Cardiac muscle cell (in vitro differentiated cells and primary cell): ENCODE measurements at regions not wholly inside any gene's neighbourhood (a gene's known extent, or its start where the extent isn't known, plus 50 kb on each side); places are given as distances from the start of the nearest gene placed in this dataset.

Source experiments
- DNase-seq, 2 donors: peaks; one replicate each; pipeline versions ENCODE4 v3.0.0 to v3.0.0-alpha.2; 2010 to 2017; ENCODE audit warnings: low read depth in 1 of 2, low spot score in 1 of 2
- H3K27ac ChIP-seq: fragments of 200-600 bp; sonication (generic); 2 replicates; pipeline ENCODE4 v1.5.1; 2016
- H3K27me3 ChIP-seq: fragments of 200-600 bp; sonication (generic); 2 replicates; pipeline ENCODE4 v1.6.0; 2016; ENCODE audit warnings: control low read depth
- H3K36me3 ChIP-seq: fragments of 200-600 bp; sonication (generic); 2 replicates; pipeline ENCODE4 v1.5.1; 2016; ENCODE audit warnings: control low read depth
- H3K4me1 ChIP-seq: fragments of 200-600 bp; sonication (generic); 2 replicates; pipeline ENCODE4 v1.8.1; 2017; ENCODE audit warnings: low read depth, mild to moderate bottlenecking, mixed run types
- H3K4me3 ChIP-seq: fragments of 200-600 bp; sonication (generic); 2 replicates; pipeline ENCODE4 v1.5.1; 2016; ENCODE audit warnings: mild to moderate bottlenecking
- H3K9me3 ChIP-seq: fragments of 200-600 bp; sonication (generic); 2 replicates; pipeline ENCODE4 v1.5.1; 2017; ENCODE audit warnings: low read depth, mild to moderate bottlenecking, control low read depth
- TF ChIP-seq, protein P1 (sequence below): IDR thresholded peaks from 2 replicates; pipeline ENCODE4 v1.5.1; 2012; ENCODE audit warnings: low read depth, mild to moderate bottlenecking, low read length

DNA sequence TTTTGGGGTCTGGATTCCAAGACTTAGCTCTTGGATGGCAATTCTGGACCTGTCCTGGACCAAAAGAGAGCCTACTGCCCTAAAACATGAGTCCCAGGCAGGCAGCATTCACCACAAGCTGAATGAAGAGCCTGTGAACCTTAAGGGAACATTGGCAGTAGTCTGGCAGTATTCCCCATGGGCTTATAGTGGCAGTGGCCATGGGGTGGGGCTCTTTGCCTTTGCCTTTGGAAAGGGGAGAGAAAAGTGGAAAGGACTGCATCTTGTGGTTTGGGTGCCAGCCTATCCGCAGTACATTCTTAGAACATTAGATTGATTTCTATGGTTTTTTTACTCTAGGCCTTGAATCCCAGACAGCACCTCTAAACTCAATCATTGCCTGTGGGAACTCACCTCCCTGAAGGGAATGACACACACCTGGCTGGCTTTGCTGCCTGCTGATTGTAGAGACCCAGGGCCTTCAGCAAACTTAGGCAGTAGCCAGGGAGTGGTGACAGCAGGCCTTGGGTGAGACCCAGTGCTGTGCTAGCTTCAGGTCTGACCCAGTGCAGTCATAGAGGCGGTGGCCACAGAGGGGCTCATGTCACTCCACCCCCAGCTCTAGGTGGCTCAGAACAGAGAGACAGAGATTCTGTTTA lies 216.3 kb downstream of the CETN3 start:
- no peaks in the 10 kb centered on the region for H3K27me3 ChIP-seq
- H3K4me1 ChIP-seq, result no peaks in the 10 kb centered on the region
- no peak for DNase-seq
- no peak overlapping the region for H3K27ac ChIP-seq
- TF ChIP-seq, protein P1, sequence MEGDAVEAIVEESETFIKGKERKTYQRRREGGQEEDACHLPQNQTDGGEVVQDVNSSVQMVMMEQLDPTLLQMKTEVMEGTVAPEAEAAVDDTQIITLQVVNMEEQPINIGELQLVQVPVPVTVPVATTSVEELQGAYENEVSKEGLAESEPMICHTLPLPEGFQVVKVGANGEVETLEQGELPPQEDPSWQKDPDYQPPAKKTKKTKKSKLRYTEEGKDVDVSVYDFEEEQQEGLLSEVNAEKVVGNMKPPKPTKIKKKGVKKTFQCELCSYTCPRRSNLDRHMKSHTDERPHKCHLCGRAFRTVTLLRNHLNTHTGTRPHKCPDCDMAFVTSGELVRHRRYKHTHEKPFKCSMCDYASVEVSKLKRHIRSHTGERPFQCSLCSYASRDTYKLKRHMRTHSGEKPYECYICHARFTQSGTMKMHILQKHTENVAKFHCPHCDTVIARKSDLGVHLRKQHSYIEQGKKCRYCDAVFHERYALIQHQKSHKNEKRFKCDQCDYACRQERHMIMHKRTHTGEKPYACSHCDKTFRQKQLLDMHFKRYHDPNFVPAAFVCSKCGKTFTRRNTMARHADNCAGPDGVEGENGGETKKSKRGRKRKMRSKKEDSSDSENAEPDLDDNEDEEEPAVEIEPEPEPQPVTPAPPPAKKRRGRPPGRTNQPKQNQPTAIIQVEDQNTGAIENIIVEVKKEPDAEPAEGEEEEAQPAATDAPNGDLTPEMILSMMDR, result no peak
- no peak overlapping the region for H3K4me3 ChIP-seq
- H3K36me3 ChIP-seq, result no peaks in the 10 kb centered on the region
- H3K9me3 ChIP-seq, result no peaks in the 10 kb centered on the region

DNA sequence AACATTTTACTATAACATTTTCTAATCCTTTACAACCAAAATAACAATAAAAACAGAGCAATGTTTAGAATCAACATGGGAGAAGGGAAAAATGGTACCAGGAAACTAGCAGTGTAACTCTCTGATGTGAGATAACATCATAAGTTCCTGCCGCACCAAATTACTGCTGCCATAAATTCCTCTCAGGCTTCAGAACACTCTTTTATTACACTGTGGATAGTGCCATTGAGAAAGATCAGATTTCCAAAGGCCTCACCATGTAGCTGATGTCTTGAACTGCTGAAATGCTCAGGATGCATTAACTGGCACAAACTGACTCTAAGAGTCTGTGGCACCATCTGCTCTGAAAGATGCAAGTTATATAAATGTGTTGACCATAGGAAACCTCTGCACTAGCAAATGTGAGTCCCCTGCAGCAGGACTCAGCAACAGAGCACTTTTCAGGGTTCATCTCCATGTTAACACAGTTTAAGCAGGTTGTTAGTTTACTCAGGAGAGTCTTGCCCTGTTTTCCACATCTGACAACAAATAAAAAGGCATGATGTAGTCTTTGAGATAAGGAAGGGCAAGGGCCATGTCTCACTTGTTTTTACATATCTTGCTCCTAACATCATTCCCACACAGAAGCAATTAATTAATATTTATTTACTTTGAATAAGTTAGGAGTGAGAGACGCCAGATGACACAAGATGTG lies 218.1 kb downstream of the CETN3 start:
- H3K27me3 ChIP-seq, result no peaks in the 10 kb centered on the region
- H3K36me3 ChIP-seq, result no peaks in the 10 kb centered on the region
- no peak for DNase-seq
- H3K4me3 ChIP-seq, result no peak overlapping the region
- TF ChIP-seq, protein P1, result no peak
- no peaks in the 10 kb centered on the region for H3K4me1 ChIP-seq
- H3K27ac ChIP-seq, result no peak overlapping the region
- H3K9me3 ChIP-seq, result no peaks in the 10 kb centered on the region

DNA sequence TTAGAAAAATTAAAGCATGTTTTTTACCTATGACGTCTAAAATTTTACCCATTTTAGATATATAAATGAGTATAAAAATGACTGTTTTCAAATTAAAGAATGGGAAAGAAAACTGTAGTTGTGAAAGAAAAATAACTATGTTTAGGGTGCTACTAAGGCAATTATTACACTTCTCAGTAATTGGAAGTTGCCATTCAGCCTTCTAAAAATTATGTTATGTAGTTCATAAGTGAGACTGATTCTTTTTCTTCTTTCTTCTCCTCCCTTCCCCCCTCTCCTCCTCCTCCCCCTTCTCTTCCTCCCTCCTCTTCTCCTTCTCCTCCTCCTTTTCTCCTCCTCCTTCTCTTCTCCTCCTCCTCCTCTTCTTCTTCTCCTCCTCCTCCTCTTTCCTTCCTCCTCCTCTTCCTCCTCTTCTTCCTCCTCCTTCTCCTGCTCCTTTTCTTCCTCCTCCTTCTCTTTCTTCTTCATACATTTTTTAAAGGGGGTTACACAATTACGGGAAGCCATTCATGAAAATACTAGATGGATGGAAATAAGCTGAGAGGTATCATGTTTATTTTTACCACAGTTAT lies 223.6 kb downstream of the CETN3 start:
- no peaks in the 10 kb centered on the region for H3K27me3 ChIP-seq
- peaks cover 15% of the 10 kb centered on the region for H3K4me1 ChIP-seq
- no peak overlapping the region for H3K27ac ChIP-seq
- no peak overlapping the region for H3K4me3 ChIP-seq
- no peak for DNase-seq
- TF ChIP-seq, protein P1, result no peak
- no peaks in the 10 kb centered on the region for H3K9me3 ChIP-seq
- H3K36me3 ChIP-seq, result no peaks in the 10 kb centered on the region

DNA sequence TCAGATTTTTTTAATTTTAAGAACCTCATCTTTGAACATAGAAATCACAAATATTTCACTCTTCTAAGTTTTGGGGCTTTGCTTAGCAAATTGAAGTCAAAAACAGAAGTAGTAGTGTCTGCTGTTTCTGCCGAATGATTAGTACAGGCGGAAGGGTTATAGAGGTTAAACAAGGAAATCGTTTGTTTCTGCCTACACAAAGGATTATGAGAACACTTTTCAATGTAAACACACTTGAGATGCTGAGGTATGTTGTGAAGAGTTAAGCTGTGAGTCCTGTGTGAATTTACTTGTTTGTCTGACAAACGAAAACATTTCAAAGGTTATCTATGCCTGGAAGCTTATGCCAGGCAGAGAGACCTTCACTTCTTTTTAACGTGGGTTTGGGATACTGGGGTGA lies 224.8 kb downstream of the CETN3 start:
- DNase-seq, result no peak
- TF ChIP-seq, protein P1, result no peak

DNA sequence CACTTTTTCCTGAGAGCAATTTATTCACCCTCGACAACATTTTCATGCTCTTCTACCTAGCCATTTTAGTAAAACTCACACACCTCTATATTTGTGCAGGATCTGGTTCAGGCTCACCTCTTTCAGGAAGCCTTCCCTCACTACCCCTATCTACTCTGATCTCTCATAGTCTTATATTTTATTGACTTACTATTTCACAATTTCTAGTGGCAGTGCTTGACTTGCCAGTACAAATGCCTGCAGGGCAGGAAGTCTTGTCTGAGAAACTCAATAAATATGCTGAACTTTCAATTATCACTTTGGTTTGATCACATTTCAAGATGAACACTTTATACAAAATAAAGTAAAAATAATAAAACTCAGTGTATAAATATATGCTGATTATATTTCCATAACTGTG lies 226.8 kb downstream of the CETN3 start:
- H3K4me1 ChIP-seq, result peaks cover 15% of the 10 kb centered on the region
- H3K27ac ChIP-seq, result no peak overlapping the region
- no peaks in the 10 kb centered on the region for H3K36me3 ChIP-seq
- TF ChIP-seq, protein P1, result no peak
- no peak overlapping the region for H3K4me3 ChIP-seq
- H3K9me3 ChIP-seq, result no peaks in the 10 kb centered on the region
- DNase-seq, result no peak
- no peaks in the 10 kb centered on the region for H3K27me3 ChIP-seq

More for the DNA sequence above, 224.8 kb downstream of the CETN3 start:
- Histone ChIP-seq H3K27me3 (no peaks in the 10 kb centered on the region), H3K9me3 (no peaks in the 10 kb centered on the region), H3K4me1 (peaks cover 15% of the 10 kb centered on the region), H3K36me3 (no peaks in the 10 kb centered on the region), H3K4me3 (no peak overlapping the region), H3K27ac (peak overlapping the region; percentile 20)
